CD4-positive, alpha-beta T cell treated with Interferon gamma for 1 hour (primary cell): ENCODE measurements at regions not wholly inside any gene's neighbourhood (a gene's known extent, or its start where the extent isn't known, plus 50 kb on each side); places are given as distances from the start of the nearest gene placed in this dataset.
"Not testable (repeated sequence)": the region's sequence is repeated elsewhere in the genome, so short reads cannot be mapped to it uniquely, and the experiment has no call there.

ENCODE experiments used
- DNase-seq: peaks from one replicate; pipeline ENCODE4 v3.0.0-alpha.2; 2020

DNA sequence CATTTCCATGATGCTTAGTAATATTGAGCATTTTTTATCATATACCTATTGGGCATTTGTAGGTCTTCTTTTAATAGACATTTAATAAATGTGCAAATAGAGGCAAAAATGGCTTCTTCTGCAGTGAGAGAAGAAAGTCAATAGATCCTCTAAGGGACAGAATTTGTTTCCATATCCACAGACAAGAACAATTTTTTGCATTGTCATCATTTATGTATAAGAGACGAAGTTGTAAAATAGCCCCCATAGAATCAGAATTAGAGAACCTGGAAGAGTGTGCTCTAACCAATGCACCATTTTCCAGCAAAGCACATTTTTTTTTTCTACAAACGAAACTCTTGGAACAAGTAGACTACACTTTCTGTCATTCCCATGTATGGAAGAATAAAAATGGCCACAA, 365.1 kb upstream of the PDE3A start:
- DNase-seq = no peak

DNA sequence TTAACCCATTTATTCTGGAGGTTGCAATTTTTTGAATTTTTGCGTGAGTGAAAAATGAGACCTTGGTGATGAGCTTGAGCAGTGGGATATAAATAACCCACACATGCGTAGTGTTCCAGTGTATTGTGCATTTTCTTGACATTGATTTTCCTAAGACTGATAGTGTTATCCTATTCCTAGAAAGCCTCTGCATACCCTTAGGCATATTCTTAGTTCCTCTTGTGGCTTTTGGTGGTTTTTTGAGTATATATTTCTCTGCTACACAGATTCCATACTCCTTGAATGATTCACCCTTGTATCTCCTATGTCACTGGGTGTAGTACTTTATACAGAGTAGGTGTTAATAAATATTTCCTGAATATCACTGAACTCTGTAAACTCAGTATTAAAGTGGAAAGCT, 363.4 kb upstream of the PDE3A start:
- DNase-seq = no peak

GRCh38 chr12:20006871-20007730, 361.2 kb upstream of the PDE3A start:
- DNase-seq = no peak

- DNase-seq = not testable (repeated sequence)
Observed at GRCh38 chr12:20009965-20010364, 358.4 kb upstream of the PDE3A start.

DNA sequence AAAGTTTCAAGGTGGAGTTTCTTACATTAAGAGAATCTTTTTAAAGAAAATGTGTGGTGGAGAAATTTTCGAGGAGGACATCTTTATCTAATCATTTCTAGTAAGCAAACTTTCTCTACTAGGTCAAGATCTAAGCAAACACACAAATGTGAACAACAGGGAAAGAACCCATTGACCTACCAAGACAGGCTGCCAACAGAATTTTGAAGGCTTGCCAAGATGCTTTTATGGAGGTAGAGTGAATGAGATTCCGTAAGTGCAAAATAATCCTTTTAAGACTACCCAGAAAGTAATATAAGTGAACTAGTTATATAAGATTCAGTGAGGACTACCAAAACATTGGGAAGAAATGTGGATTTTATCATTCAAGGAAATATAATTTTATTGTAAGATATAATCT, 357.1 kb upstream of the PDE3A start:
- DNase-seq = no peak

DNA sequence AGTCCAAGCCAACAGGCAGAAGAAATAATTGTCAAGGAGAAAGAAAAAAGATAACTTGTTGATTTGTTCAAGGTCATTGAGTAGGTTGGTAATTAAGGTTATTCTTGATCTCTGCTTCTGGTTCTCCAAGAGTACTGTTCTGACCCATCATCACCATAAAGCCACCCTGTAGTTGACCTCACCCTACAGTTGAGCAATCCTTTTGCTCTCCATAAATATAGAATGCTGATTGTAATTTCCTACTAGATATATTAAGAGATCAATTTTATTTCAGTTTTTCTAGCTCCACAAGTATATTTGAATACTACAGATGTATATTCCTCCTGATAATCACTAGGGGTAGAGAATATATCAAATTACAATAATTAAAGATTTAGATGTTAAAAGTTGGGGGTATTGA, 350.5 kb upstream of the PDE3A start:
- no peak for DNase-seq

GRCh38 chr12:20018406-20018805, 349.9 kb upstream of the PDE3A start:
- no peak for DNase-seq

GRCh38 chr12:20024194-20024593, 344.1 kb upstream of the PDE3A start:
- no peak for DNase-seq

- no peak for DNase-seq
Observed at GRCh38 chr12:20028033-20028432, 340.3 kb upstream of the PDE3A start.

- no peak for DNase-seq
Observed at GRCh38 chr12:20030826-20031225, 337.5 kb upstream of the PDE3A start.

DNA sequence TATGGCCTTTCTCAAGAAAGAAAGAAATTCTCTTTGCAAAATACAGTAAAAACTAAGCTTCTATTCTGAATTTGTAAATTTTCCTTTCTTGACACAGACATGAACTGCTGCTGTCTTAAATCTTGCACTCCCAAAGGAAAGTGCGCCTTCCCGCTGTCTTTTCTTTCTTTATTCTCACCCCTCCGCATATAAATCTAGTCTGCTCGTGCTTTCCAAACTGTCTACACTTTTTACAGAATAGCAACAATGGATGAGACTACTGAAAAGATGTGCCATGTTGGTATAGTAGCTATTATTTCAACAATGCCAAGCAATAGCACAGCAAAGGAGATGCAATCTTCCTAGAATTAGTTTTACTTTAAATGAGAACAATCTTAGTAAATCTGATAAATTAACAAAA, 328.8 kb upstream of the PDE3A start:
- DNase-seq = no peak

GRCh38 chr12:20040184-20040583, 328.2 kb upstream of the PDE3A start:
- no peak for DNase-seq

DNA sequence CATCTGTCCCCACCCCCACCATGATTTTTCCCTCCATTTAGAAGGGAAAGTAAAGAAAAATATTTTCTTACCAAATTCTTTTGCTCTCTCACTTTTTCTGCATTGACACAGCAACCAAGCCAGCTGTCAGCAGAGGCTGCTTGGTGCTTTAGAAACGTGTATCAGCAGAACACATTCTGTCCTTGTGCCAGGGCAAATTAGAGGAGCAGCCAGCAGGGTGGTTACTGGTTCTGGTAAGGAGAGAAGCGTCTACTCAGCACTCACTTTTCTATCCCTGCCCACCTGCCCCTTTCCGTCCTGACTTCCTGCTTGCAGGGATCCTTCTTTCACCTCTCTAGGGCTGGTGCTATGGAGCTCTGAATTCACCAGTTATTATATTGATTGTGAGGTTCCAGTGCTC, 327.5 kb upstream of the PDE3A start:
- DNase-seq = no peak

- no peak for DNase-seq
Observed at GRCh38 chr12:20044351-20044750, 324.0 kb upstream of the PDE3A start.

- no peak for DNase-seq
Observed at GRCh38 chr12:20044846-20045245, 323.5 kb upstream of the PDE3A start.

- no peak for DNase-seq
Observed at GRCh38 chr12:20047901-20048300, 320.4 kb upstream of the PDE3A start.

- DNase-seq = no peak
Observed at GRCh38 chr12:20050221-20050620, 318.1 kb upstream of the PDE3A start.

GRCh38 chr12:20053782-20054181, 314.6 kb upstream of the PDE3A start:
- no peak for DNase-seq

GRCh38 chr12:20055856-20056255, 312.5 kb upstream of the PDE3A start:
- DNase-seq = no peak

- DNase-seq = no peak
Observed at GRCh38 chr12:20057398-20057797, 310.9 kb upstream of the PDE3A start.

- DNase-seq = no peak
Observed at GRCh38 chr12:20063116-20063515, 305.2 kb upstream of the PDE3A start.

DNA sequence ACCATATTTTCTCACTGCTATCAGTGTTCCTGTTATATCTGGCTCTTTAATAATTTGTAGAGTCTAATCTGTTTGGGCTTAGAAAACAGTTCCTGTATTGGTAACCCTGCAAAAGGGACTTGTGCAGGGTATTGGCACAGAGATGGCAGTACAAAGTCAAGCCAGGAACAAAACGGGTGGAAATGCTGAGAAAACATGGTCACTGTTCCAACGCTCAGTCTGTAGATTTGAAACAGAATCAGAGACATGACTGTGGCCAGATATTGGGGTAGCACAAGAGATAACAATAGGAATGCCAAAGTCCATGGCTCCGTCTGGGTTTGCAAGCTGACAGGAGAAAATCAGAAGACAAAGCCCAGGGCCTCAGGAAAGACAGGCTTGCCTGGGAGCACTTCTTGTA, 290.7 kb upstream of the PDE3A start:
- no peak for DNase-seq

DNA sequence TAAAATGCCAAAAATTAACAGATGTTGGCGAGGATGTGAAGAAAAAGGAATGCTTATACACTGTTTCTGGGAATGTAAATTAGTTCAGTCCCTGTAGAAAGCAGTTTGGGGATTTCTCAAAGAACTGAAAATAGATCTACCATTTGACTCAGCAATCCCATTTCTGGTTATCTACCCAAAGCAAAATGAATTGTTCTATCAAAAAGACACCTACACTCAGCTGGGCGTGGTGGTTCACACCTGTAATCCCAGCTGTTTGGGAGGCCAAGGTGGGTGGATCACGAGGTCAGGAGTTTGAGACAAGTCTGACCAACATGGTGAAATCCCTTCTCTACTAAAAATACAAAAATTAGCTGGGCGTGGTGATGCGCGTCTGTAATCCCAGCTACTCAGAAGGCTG, 279.3 kb upstream of the PDE3A start:
- DNase-seq = no peak

DNA sequence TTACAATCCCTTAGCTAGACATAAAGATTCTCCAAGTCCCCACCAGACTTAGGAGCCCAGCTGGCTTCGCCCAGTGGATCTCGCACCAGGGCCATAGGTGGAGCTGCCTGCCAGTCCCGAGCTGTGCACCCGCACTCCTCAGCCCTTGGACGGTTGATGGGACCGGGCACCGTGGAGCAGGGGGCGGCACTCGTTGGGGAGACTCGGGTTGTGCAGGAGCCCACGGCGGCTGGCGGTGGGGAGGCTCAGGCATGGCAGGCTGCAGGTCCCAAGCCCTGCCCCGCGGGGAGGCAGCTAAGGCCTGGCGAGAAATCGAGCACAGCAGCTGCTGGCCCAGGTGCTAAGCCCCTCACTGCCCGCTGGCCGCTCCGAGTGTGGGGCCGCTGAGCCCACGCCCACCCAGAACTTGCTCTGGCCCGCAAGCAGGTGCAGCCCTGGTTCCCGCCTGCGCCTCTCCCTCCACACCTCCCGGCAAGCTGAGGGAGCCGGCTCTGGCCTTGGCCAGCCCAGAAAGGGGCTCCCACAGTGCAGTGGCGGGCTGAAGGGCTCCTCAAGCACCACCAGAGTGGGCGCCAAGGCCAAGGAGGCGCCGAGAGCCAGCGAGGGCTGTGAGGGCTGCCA, 275.0 kb upstream of the PDE3A start:
- DNase-seq = not testable (repeated sequence)

DNA sequence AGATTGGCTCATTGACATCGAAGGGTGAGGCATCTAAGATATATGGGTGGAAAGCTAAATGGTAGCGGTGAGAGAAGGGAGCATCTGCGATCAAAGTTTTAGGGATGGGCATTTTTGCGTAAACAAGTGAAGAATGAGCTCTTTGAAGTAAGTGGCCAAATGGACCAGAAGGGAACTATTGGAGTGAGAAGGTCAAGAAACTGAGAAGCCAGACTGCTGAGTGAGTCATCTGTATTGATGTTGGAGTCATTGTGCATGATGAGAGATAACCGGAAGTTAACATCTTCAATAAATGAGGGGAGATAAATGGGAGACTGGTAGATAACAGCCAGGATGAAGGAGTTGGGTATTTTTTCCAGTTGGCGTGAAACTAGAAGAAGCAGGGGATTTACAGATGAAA, 271.9 kb upstream of the PDE3A start:
- DNase-seq = no peak
